Stimulated activated CD4-positive, alpha-beta T cell treated with anti-CD3 and anti-CD28 coated beads, Interleukin-1b, Interleukin-23, amount 100 ng/mL, for 24 hours (primary cell): ENCODE measurements at regions not wholly inside any gene's neighbourhood (a gene's known extent, or its start where the extent isn't known, plus 50 kb on each side); places are given as distances from the start of the nearest gene placed in this dataset.

Experiments
- DNase-seq, 4 experiments: peaks; one replicate each; pipeline ENCODE4 v3.0.0-alpha.2; 2020; ENCODE audit warnings: low read depth in 4 of 4, low spot score in 1 of 4

GRCh38 chr14:83473416-83474235 lies 1940.0 kb upstream of the SEL1L start:
- no peak for DNase-seq

- DNase-seq, result no peak
Observed at GRCh38 chr14:83478741-83479140, 1945.1 kb upstream of the SEL1L start.

- DNase-seq, result no peak
Observed at GRCh38 chr14:83483063-83483462, 1949.4 kb upstream of the SEL1L start.

GRCh38 chr14:83485591-83485990 lies 1951.9 kb upstream of the SEL1L start:
- DNase-seq, result no peak

- no peak for DNase-seq
Observed at GRCh38 chr14:83491091-83491490, 1957.4 kb upstream of the SEL1L start.

GRCh38 chr14:83520837-83521236 lies 1987.2 kb upstream of the SEL1L start:
- DNase-seq, result no peak

GRCh38 chr14:83529531-83529930 lies 1995.9 kb upstream of the SEL1L start:
- no peak for DNase-seq

GRCh38 chr14:83533734-83534133 lies 1996.2 kb upstream of the FLRT2 start:
- no peak for DNase-seq

- no peak for DNase-seq
Observed at GRCh38 chr14:83534995-83535394, 1994.9 kb upstream of the FLRT2 start.

GRCh38 chr14:83535444-83535843 lies 1994.5 kb upstream of the FLRT2 start:
- DNase-seq, result no peak

- no peak for DNase-seq
Observed at GRCh38 chr14:83541147-83541546, 1988.8 kb upstream of the FLRT2 start.

- no peak for DNase-seq
Observed at GRCh38 chr14:83548061-83548839, 1981.7 kb upstream of the FLRT2 start.

- DNase-seq, result no peak
Observed at GRCh38 chr14:83556065-83556464, 1973.9 kb upstream of the FLRT2 start.

GRCh38 chr14:83556746-83557453 lies 1973.0 kb upstream of the FLRT2 start:
- no peak for DNase-seq

- no peak for DNase-seq
Observed at GRCh38 chr14:83558946-83559345, 1971.0 kb upstream of the FLRT2 start.

GRCh38 chr14:83559721-83560120 lies 1970.2 kb upstream of the FLRT2 start:
- DNase-seq, result no peak

GRCh38 chr14:83561261-83561660 lies 1968.7 kb upstream of the FLRT2 start:
- DNase-seq, result no peak

- no peak for DNase-seq
Observed at GRCh38 chr14:83566567-83566966, 1963.4 kb upstream of the FLRT2 start.

- no peak for DNase-seq
Observed at GRCh38 chr14:83568141-83568540, 1961.8 kb upstream of the FLRT2 start.

GRCh38 chr14:83575301-83575700 lies 1954.6 kb upstream of the FLRT2 start:
- DNase-seq, result no peak

GRCh38 chr14:83583201-83583600 lies 1946.7 kb upstream of the FLRT2 start:
- no peak for DNase-seq

GRCh38 chr14:83594874-83595273 lies 1935.1 kb upstream of the FLRT2 start:
- DNase-seq, result no peak
